ENCODE measurements at regions not wholly inside any gene's neighbourhood (a gene's known extent, or its start where the extent isn't known, plus 50 kb on each side); places are given as distances from the start of the nearest gene placed in this dataset.
"Not testable (repeated sequence)": the region's sequence is repeated elsewhere in the genome, so short reads cannot be mapped to it uniquely, and the experiment has no call there.

DNA sequence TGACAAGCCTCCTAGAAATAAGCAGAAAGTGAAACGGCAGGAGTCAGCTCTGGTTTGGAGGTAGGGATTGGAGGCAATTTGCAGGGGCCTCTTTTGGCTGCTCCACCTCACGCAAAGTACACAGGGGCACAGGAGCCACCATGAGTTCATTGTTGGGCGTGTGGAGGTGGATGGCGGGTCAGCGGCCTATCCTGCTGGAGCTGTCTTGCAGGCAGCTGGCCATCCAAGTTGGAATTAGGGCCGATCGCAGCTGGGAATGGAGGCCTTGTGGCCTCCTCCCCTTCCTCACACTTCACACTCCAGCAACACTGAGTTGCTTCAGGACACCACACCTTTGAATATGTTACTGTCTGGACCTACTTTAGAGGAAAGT is 171.5 kb downstream of the MYCN start:
- DNase-seq = no peak

GRCh38 chr2:16109821-16110310 is 169.5 kb downstream of the MYCN start:
- DNase-seq = no peak

DNA sequence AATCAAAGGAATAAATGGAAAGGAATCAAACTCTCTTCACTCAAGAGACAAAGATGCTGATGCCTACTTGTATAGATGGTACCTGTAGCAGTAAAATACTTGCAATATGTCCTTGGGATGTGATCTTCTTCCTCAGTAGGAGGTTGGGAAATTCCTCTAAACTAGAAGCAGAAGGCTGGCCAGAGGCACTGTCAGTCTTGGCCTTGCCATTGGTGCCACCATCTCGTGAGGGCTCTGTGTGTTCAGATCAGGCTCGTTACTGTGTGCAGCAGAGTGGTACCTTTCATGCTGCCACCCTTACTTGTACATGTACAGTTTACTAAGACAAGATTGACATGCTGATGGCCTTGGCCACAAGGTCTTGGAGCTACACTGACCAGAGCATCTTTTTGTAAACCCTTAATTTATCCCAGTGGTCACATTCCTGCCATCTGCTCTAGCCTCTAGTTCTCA is 169.0 kb downstream of the MYCN start:
- no peak for DNase-seq

- no peak for DNase-seq
Observed at GRCh38 chr2:16107246-16107645, 166.9 kb downstream of the MYCN start.

- no peak for DNase-seq
Observed at GRCh38 chr2:16106619-16107018, 166.3 kb downstream of the MYCN start.

GRCh38 chr2:16105669-16106281 is 165.4 kb downstream of the MYCN start:
- no peak for DNase-seq

- no peak for DNase-seq
Observed at GRCh38 chr2:16104949-16105668, 164.8 kb downstream of the MYCN start.

GRCh38 chr2:16104315-16104948 is 164.1 kb downstream of the MYCN start:
- no peak for DNase-seq

GRCh38 chr2:16103614-16104314 is 163.4 kb downstream of the MYCN start:
- no peak for DNase-seq

DNA sequence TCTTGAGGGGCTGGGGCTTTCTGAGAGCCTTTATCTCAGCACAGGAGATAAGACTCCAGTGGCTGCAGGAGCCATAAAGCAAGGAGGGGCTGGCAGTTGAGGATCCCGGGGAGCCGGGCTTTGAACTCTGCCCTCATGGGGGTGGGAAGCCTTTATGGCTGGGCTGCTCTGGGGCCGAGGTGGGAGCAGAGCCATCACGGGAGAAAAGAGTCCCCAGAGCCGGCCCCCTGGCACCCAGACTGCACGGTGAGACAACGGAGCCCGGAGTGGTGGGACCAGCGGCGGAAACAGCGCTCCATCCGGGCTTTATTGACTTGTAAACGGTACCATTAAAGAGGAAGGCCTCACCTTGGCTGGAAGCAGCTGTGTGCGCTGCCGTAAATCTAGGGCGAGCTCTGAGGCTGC is 162.6 kb downstream of the MYCN start:
- no peak for DNase-seq

DNA sequence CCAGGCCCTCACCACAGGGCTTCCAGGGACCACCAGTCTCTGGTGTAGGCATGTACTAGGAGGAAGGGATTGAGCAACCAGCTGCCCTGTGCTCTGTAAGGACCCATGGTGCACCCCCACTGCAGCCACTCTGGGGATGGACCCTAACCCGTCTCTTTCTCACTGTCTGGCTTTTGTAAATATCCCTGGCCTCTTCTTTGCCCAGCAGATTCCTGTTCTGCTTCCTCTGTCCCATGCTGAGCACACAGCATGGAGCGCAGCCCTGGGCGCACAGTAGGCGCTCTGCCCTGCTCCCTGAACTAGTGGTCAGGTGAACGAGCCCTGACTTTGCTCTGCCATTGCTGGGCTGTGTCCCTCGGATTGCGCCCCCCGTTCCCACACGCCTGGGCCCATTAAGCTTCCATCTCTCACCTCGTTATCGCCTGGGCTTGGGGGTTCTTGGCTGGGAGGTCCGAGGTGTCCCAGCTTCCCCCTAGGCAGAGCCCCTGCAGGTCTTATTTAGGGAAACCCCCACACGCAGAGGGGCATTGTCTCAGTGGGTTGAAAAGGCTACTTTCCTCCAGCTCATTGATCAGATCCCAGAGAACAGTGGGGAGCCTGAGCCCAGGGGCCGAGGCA is 162.1 kb downstream of the MYCN start:
- DNase-seq = no peak

DNA sequence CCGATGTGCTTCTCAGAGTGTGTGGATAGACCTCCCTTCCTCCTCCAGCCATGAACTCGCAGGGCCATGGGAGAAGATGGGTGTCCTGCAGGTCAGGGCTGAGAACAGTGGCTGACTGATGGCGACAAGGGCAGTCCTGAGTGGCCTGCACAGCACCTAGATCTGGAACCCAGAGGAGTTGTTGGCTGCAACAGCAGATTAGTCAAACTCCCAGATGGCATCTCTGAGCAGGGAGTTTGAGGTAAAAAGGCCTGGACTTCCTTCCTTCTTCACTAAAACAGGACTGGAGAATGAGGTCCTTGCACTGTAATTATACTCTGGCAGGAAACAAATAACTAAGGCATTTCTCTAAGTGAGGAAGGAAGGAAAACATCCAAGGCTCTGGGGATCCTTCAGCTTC is 160.8 kb downstream of the MYCN start:
- no peak for DNase-seq

- no peak for DNase-seq
Observed at GRCh38 chr2:16100006-16100405, 159.7 kb downstream of the MYCN start.

- DNase-seq = no peak
Observed at GRCh38 chr2:16099326-16099725, 159.0 kb downstream of the MYCN start.

GRCh38 chr2:16096962-16097361 is 156.6 kb downstream of the MYCN start:
- no peak for DNase-seq

GRCh38 chr2:16095483-16095882 is 155.1 kb downstream of the MYCN start:
- not testable (repeated sequence) for DNase-seq

GRCh38 chr2:16094811-16095210 is 154.5 kb downstream of the MYCN start:
- DNase-seq = no peak

DNA sequence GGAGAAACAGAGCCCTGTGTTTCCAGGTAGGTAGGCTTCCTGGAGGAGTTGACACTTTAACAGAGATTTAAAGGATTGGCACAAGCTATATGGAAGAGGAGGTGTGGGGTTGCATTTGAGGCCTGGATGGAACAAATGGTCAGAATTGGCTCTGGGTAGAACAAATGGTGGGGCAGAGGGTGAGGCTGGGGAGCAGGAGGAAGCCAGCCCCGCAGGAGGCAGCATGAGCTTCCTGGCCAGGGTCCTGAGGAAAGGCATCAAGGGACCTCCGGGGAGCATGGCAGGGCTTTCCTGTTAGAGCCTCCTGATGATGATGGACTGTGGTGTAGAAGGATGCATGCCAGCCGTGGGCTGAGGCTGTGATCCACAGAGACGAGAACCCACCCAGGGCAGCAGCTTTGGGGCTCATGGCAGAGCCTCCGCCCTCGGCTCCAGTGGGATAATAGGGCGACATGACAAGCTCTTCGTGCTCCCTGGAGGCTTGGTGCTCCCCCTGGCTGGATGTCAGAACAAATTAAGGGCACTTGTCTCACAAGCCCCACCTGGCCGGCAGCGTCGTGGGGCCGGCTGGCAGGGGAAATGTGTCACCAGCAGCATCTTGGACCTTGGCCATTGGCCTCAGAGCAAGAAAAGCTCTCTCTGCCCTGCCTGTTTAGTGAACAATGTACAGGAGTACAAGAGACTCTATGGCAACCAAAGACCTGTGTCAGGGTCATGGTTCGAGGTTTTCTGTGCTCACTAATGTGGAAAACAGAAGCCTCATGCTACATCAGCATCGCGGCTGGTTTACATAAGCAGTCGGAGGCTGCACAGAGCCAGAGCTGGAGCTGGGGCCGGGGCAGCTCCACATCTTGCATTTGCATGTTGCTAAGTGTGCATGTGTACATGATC is 153.5 kb downstream of the MYCN start:
- peak; percentile 83 for DNase-seq

DNA sequence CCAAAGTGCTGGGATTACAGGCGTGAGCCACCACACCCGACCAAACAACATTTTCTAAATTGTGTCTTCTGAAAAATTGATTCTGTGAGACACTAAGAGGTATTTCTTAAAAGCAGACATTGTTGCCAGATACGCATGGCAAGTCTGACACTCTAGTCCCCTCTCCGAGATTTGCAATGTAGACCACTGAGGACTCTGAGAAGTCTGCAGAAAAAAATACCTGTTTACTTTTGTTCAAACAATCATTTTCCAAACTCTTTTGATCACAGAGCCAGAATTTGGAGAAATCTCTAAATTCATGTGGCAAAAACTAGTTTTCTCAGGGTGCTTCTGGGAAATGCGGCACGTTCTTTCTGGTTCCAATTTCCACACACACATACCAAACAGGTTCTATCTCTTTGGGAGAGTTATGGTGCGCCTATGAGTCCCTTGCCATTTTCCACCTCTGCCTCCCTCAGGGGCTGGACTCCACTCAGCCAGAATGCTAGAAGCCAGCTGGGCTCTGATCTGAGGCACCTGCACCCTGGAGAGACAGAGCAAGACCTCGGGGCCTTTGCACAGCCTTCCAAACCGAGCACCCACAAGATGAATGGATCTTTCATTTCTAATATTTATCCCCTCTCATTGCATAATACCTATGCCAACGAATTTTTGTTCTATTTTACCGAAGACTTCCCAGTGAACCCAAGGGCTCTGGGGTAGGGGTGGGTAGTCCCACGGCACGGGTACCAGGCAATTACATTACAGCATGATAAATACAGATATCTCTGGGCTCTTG is 152.7 kb downstream of the MYCN start:
- DNase-seq = no peak

DNA sequence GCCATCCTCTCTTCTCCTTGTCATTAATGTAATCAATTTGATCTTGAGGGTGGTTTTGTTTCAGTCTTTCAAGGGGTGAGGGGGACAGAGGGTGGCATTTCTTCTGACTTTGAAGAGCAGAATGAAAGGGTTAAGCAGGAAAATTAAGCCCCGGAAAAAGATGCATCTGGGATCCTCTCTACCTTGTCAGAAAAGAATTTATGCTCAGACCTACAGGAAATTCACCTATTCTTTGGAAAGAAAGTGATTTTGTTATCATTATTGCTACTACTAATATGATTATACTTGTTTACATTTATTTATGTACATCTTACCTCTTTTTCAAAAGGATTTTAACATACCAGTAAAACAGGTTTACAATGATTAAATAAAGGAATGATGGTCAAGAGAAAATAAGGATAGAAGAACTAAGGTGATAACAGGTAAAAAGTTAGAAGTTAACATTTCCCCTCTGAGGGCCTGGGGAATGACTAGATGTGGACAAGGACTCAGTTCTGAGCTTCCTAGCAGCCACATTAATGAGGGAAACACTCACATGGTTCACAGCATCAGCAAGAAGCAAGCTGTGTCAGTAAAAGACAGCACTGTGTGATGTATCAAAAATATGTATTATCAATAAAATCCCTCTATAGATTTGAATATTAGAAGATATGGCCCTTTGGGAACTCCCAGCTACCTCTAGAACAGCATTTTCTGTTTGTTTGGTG is 151.4 kb downstream of the MYCN start:
- no peak for DNase-seq

Data from DMS79 (cell line).